HepG2 (cell line): ENCODE measurements at regions not wholly inside any gene's neighbourhood (a gene's known extent, or its start where the extent isn't known, plus 50 kb on each side); places are given as distances from the start of the nearest gene placed in this dataset.

Source experiments
- ATAC-seq: fragments of 200-7000 bp; cut with Tn5 transposase; 3 replicates; pipeline ENCODE4 v1.9.1; 2020; ENCODE audit warnings: mild to moderate bottlenecking, moderate library complexity
- BruUV-seq: library from RNA; stranded (reverse); fragments of 400-500 nt; replicated peaks from 2 replicates; lab custom pipeline; 2021; lab: Mats Ljungman, UMichigan
- CTCF ChIA-PET: fragments of 300-600 bp; formaldehyde crosslinking; extraction: SDS; loops from one replicate; lab custom pipeline; 2021; ENCODE audit warnings: low total read pairs, inconsistent platforms, low intra/inter-chr PET ratio; lab: Yijun Ruan, JAX
- POLR2A ChIA-PET: fragments of 350-600 bp; sonication (Branson Sonifier 250); formaldehyde crosslinking; loops from one replicate; lab custom pipeline; 2020; ENCODE audit warnings: antibody characterized with exemption, inconsistent platforms; lab: Yijun Ruan, JAX
- DNase-seq: peaks from one replicate; pipeline ENCODE4 v3.0.0-alpha.2; 2015; ENCODE audit warnings: low spot score
- FAIRE-seq: peaks from 3 replicates; lab custom pipeline; 2011; peaks lifted over from hg19 to GRCh38; lab: Jason Lieb, UNC
- H2AFZ ChIP-seq: one replicate; pipeline ENCODE4 v1.6.1; 2011; ENCODE audit warnings: low read length, inconsistent platforms
- H3K27ac ChIP-seq: fragments of 300-600 bp; 3 replicates; pipeline ENCODE4 v1.8.0; 2011; ENCODE audit warnings: mixed run types, mild to moderate bottlenecking, mixed read lengths, low read length, inconsistent platforms; ENCODE audit not compliant: insufficient read depth; ENCODE audit errors: extremely low read length
- H3K27me3 ChIP-seq, 2 experiments: fragments of 200-600 bp in 1 of 2; 2 replicates in 1 of 2; 3 replicates in 1 of 2; pipeline versions ENCODE4 v1.6.0 to v1.8.0; 2011; ENCODE audit warnings: low read length in 2 of 2, mild to moderate bottlenecking in 2 of 2, moderate library complexity in 2 of 2, inconsistent platforms in 1 of 2; ENCODE audit not compliant: insufficient read depth in 2 of 2, control insufficient read depth in 1 of 2
- H3K36me3 ChIP-seq, 2 experiments: fragments of 200-600 bp in 1 of 2; replicated peaks in 1 of 2; 2 replicates in 1 of 2; 3 replicates in 1 of 2; pipeline versions ENCODE4 v1.5.1 to v1.8.0; 2011; ENCODE audit warnings: low read length in 2 of 2, inconsistent platforms in 1 of 2; ENCODE audit not compliant: insufficient read depth in 2 of 2, control insufficient read depth in 1 of 2
- H3K4me1 ChIP-seq: 2 replicates; pipeline ENCODE4 v1.5.1; 2012; ENCODE audit warnings: low read length, inconsistent platforms; ENCODE audit not compliant: insufficient read depth
- H3K4me2 ChIP-seq: 2 replicates; pipeline ENCODE4 v1.6.0; 2011; ENCODE audit warnings: low read depth, low read length, inconsistent platforms
- H3K4me3 ChIP-seq, 3 experiments: fragments of 200-600 bp in 1 of 3; sonication (generic), shearing (Covaris generic) in 1 of 3; replicated peaks in 1 of 3; 2 replicates each; pipeline ENCODE4 v1.5.1; 2011 to 2016; ENCODE audit warnings: low read length in 3 of 3, inconsistent platforms in 2 of 3, low read depth in 2 of 3, mild to moderate bottlenecking in 2 of 3, control low read depth in 1 of 3, mixed read lengths in 1 of 3; ENCODE audit not compliant: insufficient read depth in 1 of 3
- H3K79me2 ChIP-seq: one replicate; pipeline ENCODE4 v1.6.1; 2011; ENCODE audit warnings: low read length, inconsistent platforms; ENCODE audit not compliant: insufficient read depth
- H3K9ac ChIP-seq: 2 replicates; pipeline ENCODE4 v1.6.0; 2011; ENCODE audit warnings: mild to moderate bottlenecking, low read depth, low read length, inconsistent platforms; ENCODE audit not compliant: insufficient read depth
- H3K9me3 ChIP-seq: 2 replicates; pipeline ENCODE4 v1.5.1; 2012; ENCODE audit warnings: mild to moderate bottlenecking, low read length
- H4K20me1 ChIP-seq: 2 replicates; pipeline ENCODE4 v1.6.0; 2011; ENCODE audit warnings: inconsistent platforms, mild to moderate bottlenecking, low read length, moderate library complexity; ENCODE audit not compliant: insufficient read depth
- ATRX ChIP-seq: sonication (generic); formaldehyde crosslinking; IDR thresholded peaks from 2 replicates; pipeline ENCODE4 v1.4.0; 2020; ENCODE audit warnings: missing genetic modification reagents, borderline replicate concordance
- CCAR2 ChIP-seq: fragments of 200-400 bp; formaldehyde crosslinking; optimal IDR thresholded peaks from 2 replicates; pipeline ENCODE3; 2018; ENCODE audit warnings: low read depth, mild to moderate bottlenecking, low read length, moderate library complexity
- DNMT1 ChIP-seq: sonication (generic); formaldehyde crosslinking; IDR thresholded peaks from 2 replicates; pipeline ENCODE4 v1.5.1; 2020; ENCODE audit warnings: mild to moderate bottlenecking, missing genetic modification reagents
- FOSL2 ChIP-seq: sonication (generic); formaldehyde crosslinking; IDR thresholded peaks from 2 replicates; pipeline ENCODE4 v1.4.0; 2020; ENCODE audit warnings: missing genetic modification reagents
- NCOR1 ChIP-seq: fragments of 200-600 bp; sonication (generic); IDR thresholded peaks from 2 replicates; pipeline ENCODE4 v1.7.0; 2017; ENCODE audit warnings: antibody characterized with exemption, low read length, borderline replicate concordance
- NFE2 ChIP-seq: sonication (generic); formaldehyde crosslinking; IDR thresholded peaks from 2 replicates; pipeline ENCODE4 v1.4.0; 2020; ENCODE audit warnings: missing genetic modification reagents
- RBM39 ChIP-seq: fragments of 200-400 bp; formaldehyde crosslinking; IDR thresholded peaks from one replicate; pipeline ENCODE4 v1.6.1; 2018; ENCODE audit warnings: antibody characterized with exemption, mild to moderate bottlenecking, low read depth, low read length; ENCODE audit not compliant: poor library complexity, severe bottlenecking
- RFXANK ChIP-seq: IDR thresholded peaks from 2 replicates; pipeline ENCODE4 v1.6.1; 2016
- STAG1 ChIP-seq: sonication (generic); formaldehyde crosslinking; IDR thresholded peaks from 2 replicates; pipeline ENCODE4 v1.4.0; 2020; ENCODE audit warnings: missing genetic modification reagents
- ZKSCAN5 ChIP-seq: sonication (generic); formaldehyde crosslinking; IDR thresholded peaks from 2 replicates; pipeline ENCODE4 v1.5.1; 2020; ENCODE audit warnings: mild to moderate bottlenecking, missing genetic modification reagents
- ZMYM2 ChIP-seq: sonication (generic); formaldehyde crosslinking; IDR thresholded peaks from 2 replicates; pipeline ENCODE4 v1.8.0; 2022; ENCODE audit warnings: mild to moderate bottlenecking, missing genetic modification reagents
- ZNF34 ChIP-seq: sonication (generic); formaldehyde crosslinking; IDR thresholded peaks from 2 replicates; pipeline ENCODE4 v1.4.0; 2020; ENCODE audit warnings: mild to moderate bottlenecking, missing genetic modification reagents, borderline replicate concordance
- ZNF367 ChIP-seq: sonication (generic); formaldehyde crosslinking; IDR thresholded peaks from 2 replicates; pipeline ENCODE4 v1.4.0; 2020; ENCODE audit warnings: missing genetic modification reagents, borderline replicate concordance
- ZNF382 ChIP-seq: sonication (generic); formaldehyde crosslinking; IDR thresholded peaks from 2 replicates; pipeline ENCODE4 v1.5.0; 2020; ENCODE audit warnings: missing genetic modification reagents, mild to moderate bottlenecking, borderline replicate concordance
- WGBS: methylation state at CpG from one replicate; pipeline ENCODE4 v1.1.6; 2017; ENCODE audit warnings: low lambda C conversion rate; 5-methylcytosine and 5-hydroxymethylcytosine counted together
- in situ Hi-C: cut with HindIII; loops from 2 replicates; pipeline ENCODE4 v1.10.0; 2017; ENCODE audit warnings: low pct_unique_long_range_greater_than_20kb; ENCODE audit not compliant: extremely low pct_ligation_motif_present
- intact Hi-C: fragments of 100-400 bp; cut with micrococcal nuclease; formaldehyde crosslinking; loops from one replicate; pipeline ENCODE4 v1.10.0; 2022; ENCODE audit not compliant: unreplicated experiment
- TF ChIP-seq, protein P1 (sequence below), 2 experiments: sonication (generic) in 1 of 2; formaldehyde crosslinking in 1 of 2; IDR thresholded peaks; 2 replicates each; pipeline versions ENCODE4 v1.5.1 to v1.6.1; 2011 to 2020; ENCODE audit warnings: borderline replicate concordance in 1 of 2, low read depth in 1 of 2, low read length in 1 of 2, mild to moderate bottlenecking in 1 of 2, missing genetic modification reagents in 1 of 2, moderate library complexity in 1 of 2
- TF ChIP-seq, protein P2 (sequence below): sonication (generic); formaldehyde crosslinking; IDR thresholded peaks from 2 replicates; pipeline ENCODE4 v1.5.1; 2020; ENCODE audit warnings: mild to moderate bottlenecking, missing genetic modification reagents
- TF ChIP-seq, protein P3 (sequence below): sonication (generic); formaldehyde crosslinking; IDR thresholded peaks from 2 replicates; pipeline ENCODE4 v1.9.0; 2021; ENCODE audit warnings: missing genetic modification reagents, borderline replicate concordance
- TF ChIP-seq, protein P4 (sequence below): sonication (generic); formaldehyde crosslinking; IDR thresholded peaks from 2 replicates; pipeline ENCODE4 v1.4.0; 2020; ENCODE audit warnings: missing genetic modification reagents

DNA sequence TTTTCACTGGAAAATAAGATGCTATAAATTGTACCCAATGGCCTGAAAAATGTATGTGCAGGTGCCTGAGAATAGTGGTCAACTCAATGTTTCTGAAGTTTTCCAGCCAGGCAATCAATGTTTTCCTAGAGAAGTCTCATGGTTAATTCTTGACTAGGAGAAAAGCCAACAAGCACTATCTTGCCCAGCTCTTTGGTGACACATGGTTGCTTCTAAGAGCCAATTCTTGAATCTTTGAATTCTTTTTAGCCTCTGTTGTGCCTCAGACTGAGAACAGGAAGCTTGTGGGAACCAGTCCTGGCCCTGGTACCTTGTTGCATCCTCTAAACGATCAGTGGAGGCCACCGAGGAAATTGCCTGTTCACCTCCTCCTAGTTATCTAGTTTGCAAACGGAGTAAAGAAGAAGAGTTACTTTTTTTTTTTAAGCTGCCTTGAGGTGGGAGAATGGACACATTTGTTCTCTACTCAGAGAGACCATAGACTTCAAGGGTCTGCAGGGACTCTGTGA lies 144.0 kb upstream of the MKLN1 start:
- 26% methylated on average over 3 of the region's 3 CpGs for WGBS
- POLR2A ChIA-PET = no interaction called here
- in situ Hi-C loops (no loop called here), intact Hi-C loops (no loop called here)
- FAIRE-seq (no peak), ATAC-seq (no peak), DNase-seq (no peak)
- no TSS peak for BruUV-seq
- H4K20me1 ChIP-seq = no peaks in the 10 kb centered on the region
- peaks cover 23% of the 10 kb centered on the region for H3K4me1 ChIP-seq
- no peak overlapping the region for H3K4me2 ChIP-seq
- no peaks in the 10 kb centered on the region for H3K36me3 ChIP-seq
- H3K27ac ChIP-seq = no peak overlapping the region
- H2AFZ ChIP-seq = no peak overlapping the region
- no peaks in the 10 kb centered on the region for H3K27me3 ChIP-seq
- H3K79me2 ChIP-seq = no peaks in the 10 kb centered on the region
- H3K9ac ChIP-seq = no peak overlapping the region
- H3K9me3 ChIP-seq = no peaks in the 10 kb centered on the region
- CTCF ChIA-PET = no interaction called here
- no peak overlapping the region for H3K4me3 ChIP-seq
- no peak for TF ChIP-seq RFXANK (CRISPR knock-in tag)
- no peak for TF ChIP-seq ATRX
- no peak for TF ChIP-seq CCAR2
- no peak for TF ChIP-seq NCOR1
- TF ChIP-seq ZKSCAN5 (CRISPR knock-in tag) = no peak
- TF ChIP-seq, protein P1, sequence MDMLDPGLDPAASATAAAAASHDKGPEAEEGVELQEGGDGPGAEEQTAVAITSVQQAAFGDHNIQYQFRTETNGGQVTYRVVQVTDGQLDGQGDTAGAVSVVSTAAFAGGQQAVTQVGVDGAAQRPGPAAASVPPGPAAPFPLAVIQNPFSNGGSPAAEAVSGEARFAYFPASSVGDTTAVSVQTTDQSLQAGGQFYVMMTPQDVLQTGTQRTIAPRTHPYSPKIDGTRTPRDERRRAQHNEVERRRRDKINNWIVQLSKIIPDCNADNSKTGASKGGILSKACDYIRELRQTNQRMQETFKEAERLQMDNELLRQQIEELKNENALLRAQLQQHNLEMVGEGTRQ (IDR thresholded peaks at IDR 0.05; ENCODE audit: low read depth, low read length) = no peak
- TF ChIP-seq, protein P1 (CRISPR knock-in tag; IDR thresholded peaks at IDR 0.05; ENCODE audit: borderline replicate concordance) = no peak
- TF ChIP-seq DNMT1 (CRISPR knock-in tag) = no peak
- no peak for TF ChIP-seq ZNF382
- no peak for TF ChIP-seq ZNF367 (CRISPR knock-in tag)
- TF ChIP-seq, protein P2, sequence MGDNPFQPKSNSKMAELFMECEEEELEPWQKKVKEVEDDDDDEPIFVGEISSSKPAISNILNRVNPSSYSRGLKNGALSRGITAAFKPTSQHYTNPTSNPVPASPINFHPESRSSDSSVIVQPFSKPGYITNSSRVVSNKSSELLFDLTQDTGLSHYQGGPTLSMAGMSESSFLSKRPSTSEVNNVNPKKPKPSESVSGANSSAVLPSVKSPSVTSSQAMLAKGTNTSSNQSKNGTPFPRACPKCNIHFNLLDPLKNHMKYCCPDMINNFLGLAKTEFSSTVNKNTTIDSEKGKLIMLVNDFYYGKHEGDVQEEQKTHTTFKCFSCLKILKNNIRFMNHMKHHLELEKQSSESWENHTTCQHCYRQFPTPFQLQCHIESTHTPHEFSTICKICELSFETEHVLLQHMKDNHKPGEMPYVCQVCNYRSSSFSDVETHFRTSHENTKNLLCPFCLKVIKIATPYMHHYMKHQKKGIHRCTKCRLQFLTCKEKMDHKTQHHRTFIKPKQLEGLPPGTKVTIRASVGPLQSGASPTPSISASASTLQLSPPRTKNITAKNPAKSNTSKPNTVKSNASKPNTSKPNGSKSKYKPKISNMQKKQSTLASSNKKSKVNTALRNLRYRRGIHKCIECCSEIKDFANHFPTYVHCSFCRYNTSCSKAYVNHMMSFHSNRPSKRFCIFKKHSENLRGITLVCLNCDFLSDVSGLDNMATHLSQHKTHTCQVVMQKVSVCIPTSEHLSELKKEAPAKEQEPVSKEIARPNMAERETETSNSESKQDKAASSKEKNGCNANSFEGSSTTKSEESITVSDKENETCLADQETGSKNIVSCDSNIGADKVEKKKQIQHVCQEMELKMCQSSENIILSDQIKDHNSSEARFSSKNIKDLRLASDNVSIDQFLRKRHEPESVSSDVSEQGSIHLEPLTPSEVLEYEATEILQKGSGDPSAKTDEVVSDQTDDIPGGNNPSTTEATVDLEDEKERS (CRISPR knock-in tag) = no peak
- TF ChIP-seq ZNF34 = no peak
- TF ChIP-seq, protein P3, sequence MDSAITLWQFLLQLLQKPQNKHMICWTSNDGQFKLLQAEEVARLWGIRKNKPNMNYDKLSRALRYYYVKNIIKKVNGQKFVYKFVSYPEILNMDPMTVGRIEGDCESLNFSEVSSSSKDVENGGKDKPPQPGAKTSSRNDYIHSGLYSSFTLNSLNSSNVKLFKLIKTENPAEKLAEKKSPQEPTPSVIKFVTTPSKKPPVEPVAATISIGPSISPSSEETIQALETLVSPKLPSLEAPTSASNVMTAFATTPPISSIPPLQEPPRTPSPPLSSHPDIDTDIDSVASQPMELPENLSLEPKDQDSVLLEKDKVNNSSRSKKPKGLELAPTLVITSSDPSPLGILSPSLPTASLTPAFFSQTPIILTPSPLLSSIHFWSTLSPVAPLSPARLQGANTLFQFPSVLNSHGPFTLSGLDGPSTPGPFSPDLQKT = no peak
- TF ChIP-seq, protein P4, sequence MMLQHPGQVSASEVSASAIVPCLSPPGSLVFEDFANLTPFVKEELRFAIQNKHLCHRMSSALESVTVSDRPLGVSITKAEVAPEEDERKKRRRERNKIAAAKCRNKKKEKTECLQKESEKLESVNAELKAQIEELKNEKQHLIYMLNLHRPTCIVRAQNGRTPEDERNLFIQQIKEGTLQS (CRISPR knock-in tag) = no peak
- TF ChIP-seq STAG1 = no peak
- TF ChIP-seq NFE2 (CRISPR knock-in tag) = no peak
- TF ChIP-seq RBM39 = no peak
- no peak for TF ChIP-seq ZMYM2 (CRISPR knock-in tag)
- no peak for TF ChIP-seq FOSL2 (CRISPR knock-in tag)
